ENCODE measurements at regions not wholly inside any gene's neighbourhood (a gene's known extent, or its start where the extent isn't known, plus 50 kb on each side); places are given as distances from the start of the nearest gene placed in this dataset.

GRCh38 chr2:175330195-175330594 lies 148.7 kb upstream of the ATP5MC3 start:
- H3K4me2 ChIP-seq (ENCODE audit: insufficient read depth in 1 of 2, low read depth in 2 of 2, low read length in 2 of 2): no peak overlapping the region
- no peak overlapping the region for H2AFZ ChIP-seq (ENCODE audit: low read length)
- no peaks in the 10 kb centered on the region for H3K36me3 ChIP-seq (ENCODE audit: control insufficient read depth in 2 of 4, insufficient read depth in 4 of 4, low read length in 3 of 4)
- H4K8ac ChIP-seq (ENCODE audit: extremely low read depth, insufficient read depth, low read length): no peak overlapping the region
- ChIA-PET CTCF (ENCODE audit: partially characterized antibody) (interaction anchor here (1.0 to 3.5 kb wide), 19 partner anchors 9 to 767 kb away, joined by 3 to 32 read pairs (median 4); no protein-coding TSS in a partner anchor), POLR2A (ENCODE audit: partially characterized antibody) (interaction anchor here (1.2 kb wide), 1 partner anchor 125 kb away, joined by 3 read pairs; no protein-coding TSS in a partner anchor)
- H2BK120ac ChIP-seq (replicated peaks; ENCODE audit: low read depth, low read length): no peak overlapping the region
- no peaks in the 10 kb centered on the region for H3K27me3 ChIP-seq (replicated peaks in 1 of 4; ENCODE audit: control insufficient read depth in 3 of 4, extremely low read depth in 1 of 4, insufficient read depth in 3 of 4, low read length in 3 of 4)
- no peak overlapping the region for H4K5ac ChIP-seq (ENCODE audit: insufficient read length, low read depth, low read length)
- no peaks in the 10 kb centered on the region for H3K4me1 ChIP-seq (replicated peaks in 1 of 4; ENCODE audit: control insufficient read depth in 3 of 4, insufficient read depth in 4 of 4, low read length in 3 of 4)
- H3K9ac ChIP-seq (replicated peaks in 1 of 4; ENCODE audit: extremely low read depth in 1 of 4, low read depth in 3 of 4, low read length in 3 of 4): no peak overlapping the region
- H4K20me1 ChIP-seq (replicated peaks in 1 of 2; ENCODE audit: control insufficient read depth in 1 of 2, insufficient read depth in 2 of 2, low read length in 2 of 2): no peaks in the 10 kb centered on the region
- no peaks in the 10 kb centered on the region for H3K23me2 ChIP-seq (ENCODE audit: low read depth, low read length)
- no peak overlapping the region for H2BK15ac ChIP-seq (ENCODE audit: low read length)
- H3K9me3 ChIP-seq (ENCODE audit: insufficient read depth in 2 of 2, low read depth in 1 of 2, low read length in 1 of 2): peaks cover 15 to 17% of the 10 kb centered on the region in 2 experiments
- H3K23ac ChIP-seq (ENCODE audit: insufficient read length): no peak overlapping the region
- H2BK5ac ChIP-seq (ENCODE audit: low read depth, low read length): no peak overlapping the region
- H2AK5ac ChIP-seq (ENCODE audit: low read depth, low read length): no peak overlapping the region
- no peak overlapping the region for H3K4ac ChIP-seq (replicated peaks; ENCODE audit: insufficient read length, low read depth, low read length)
- no peaks in the 10 kb centered on the region for H3K79me1 ChIP-seq (ENCODE audit: low read depth, low read length)
- TF ChIP-seq MAFK (IDR thresholded peaks at IDR 0.05; ENCODE audit: low read depth, low read length): no peak
- no peak for TF ChIP-seq TAF7 (optimal IDR thresholded peaks at IDR 0.05; ENCODE audit: borderline replicate concordance, low read depth, low read length)
- no peak for TF ChIP-seq JUN (IDR thresholded peaks at IDR 0.05; ENCODE audit: low read depth, low read length)
- no peak overlapping the region for H4K91ac ChIP-seq (replicated peaks; ENCODE audit: insufficient read length, low read length)
- FAIRE-seq (no peak), DNase-seq (ENCODE audit: low read depth in 1 of 2, low spot score in 2 of 2) (no peak)
- WGBS, 2 experiments (ENCODE audit: extremely low coverage in 1 of 2, insufficient coverage in 1 of 2, insufficient read length in 1 of 2, insufficient replicate concordance in 2 of 2, low coverage in 1 of 2, low lambda C conversion rate in 2 of 2, missing lambda C conversion rate in 1 of 2): 86% methylated on average over 3 of the region's 3 CpGs; no CpG with 5 or more reads in 1 of the 2 experiments
- no peak overlapping the region for H2BK20ac ChIP-seq (ENCODE audit: low read length)
- no peak overlapping the region for H3K27ac ChIP-seq (ENCODE audit: low read depth, low read length)
- H2BK12ac ChIP-seq (ENCODE audit: low read depth, low read length): no peak overlapping the region
- H3K79me2 ChIP-seq (ENCODE audit: control insufficient read depth in 1 of 2, insufficient read depth in 2 of 2, low read length in 2 of 2): no peaks in the 10 kb centered on the region
- H3K56ac ChIP-seq (replicated peaks; ENCODE audit: insufficient read length, low read depth, low read length): no peak overlapping the region
- H3K18ac ChIP-seq (ENCODE audit: extremely low read depth, low read length): no peak overlapping the region
- no peak overlapping the region for H3K14ac ChIP-seq (ENCODE audit: insufficient read length)
- H3K4me3 ChIP-seq (ENCODE audit: extremely low read depth in 1 of 4, insufficient read depth in 2 of 4, low read depth in 3 of 4, low read length in 4 of 4): no peak overlapping the region

Measured in H1 (cell line).